ENCODE measurements at regions not wholly inside any gene's neighbourhood (a gene's known extent, or its start where the extent isn't known, plus 50 kb on each side); places are given as distances from the start of the nearest gene placed in this dataset.

DNA sequence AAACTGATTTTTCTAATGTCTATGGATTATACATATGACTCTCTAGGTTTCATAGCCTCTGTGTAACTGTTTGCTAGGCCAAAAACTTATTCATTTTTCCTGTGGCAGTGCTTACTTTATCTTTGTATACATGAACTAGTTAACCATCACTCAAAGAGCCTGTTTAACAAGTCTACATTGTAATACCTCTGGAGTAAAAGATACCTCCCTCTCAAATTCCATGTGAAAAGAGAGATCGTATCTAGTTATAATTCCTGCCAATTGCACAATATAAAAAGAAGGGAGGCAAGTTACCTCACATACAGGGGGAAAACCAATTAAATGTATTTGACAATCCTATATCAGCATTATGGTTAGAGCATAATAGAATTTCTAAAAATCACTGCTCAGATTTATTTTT is 271.9 kb upstream of the ST8SIA4 start:
- H3K27me3 ChIP-seq (ENCODE audit: control insufficient read depth in 2 of 2, insufficient read depth in 2 of 2, low read length in 2 of 2) = no peaks in the 10 kb centered on the region
- no peak overlapping the region for H3K9ac ChIP-seq (replicated peaks; ENCODE audit: extremely low read depth, insufficient read depth, low read length)
- H3K79me2 ChIP-seq (ENCODE audit: control insufficient read depth, insufficient read depth, low read length) = no peaks in the 10 kb centered on the region
- intact Hi-C loops (cut with micrococcal nuclease) (no loop called here), dilution Hi-C loops (cut with MboI; ENCODE audit: extremely low pct_ligation_motif_present, low sequenced_read_pairs) (no loop called here)
- H3K4me1 ChIP-seq (ENCODE audit: control insufficient read depth, extremely low read depth, insufficient read depth, low read length) = no peaks in the 10 kb centered on the region
- no peaks in the 10 kb centered on the region for H3K9me1 ChIP-seq (replicated peaks; ENCODE audit: control insufficient read depth, extremely low read depth, insufficient read depth, low read length)
- BruUV-seq (replicated peaks) = no TSS peak
- CTCF ChIA-PET = no interaction called here
- no peaks in the 10 kb centered on the region for H3K9me3 ChIP-seq (replicated peaks; ENCODE audit: control insufficient read depth, insufficient read depth, low read length)
- H3K27ac ChIP-seq (ENCODE audit: insufficient read depth, low read depth, low read length) = no peak overlapping the region
- DNase-seq (ENCODE audit: low read depth, low spot score) (no peak), FAIRE-seq (no peak)
- TF ChIP-seq GATA2 (IDR thresholded peaks at IDR 0.05; ENCODE audit: insufficient read depth, insufficient read length, low read depth, low read length) (no peak), POLR2AphosphoS5 (IDR thresholded peaks at IDR 0.05; ENCODE audit: insufficient read depth, low read depth, low read length) (no peak), JUN (IDR thresholded peaks at IDR 0.05; ENCODE audit: borderline replicate concordance, insufficient read depth, insufficient read length, low read depth) (no peak)
- TF ChIP-seq, protein P1, sequence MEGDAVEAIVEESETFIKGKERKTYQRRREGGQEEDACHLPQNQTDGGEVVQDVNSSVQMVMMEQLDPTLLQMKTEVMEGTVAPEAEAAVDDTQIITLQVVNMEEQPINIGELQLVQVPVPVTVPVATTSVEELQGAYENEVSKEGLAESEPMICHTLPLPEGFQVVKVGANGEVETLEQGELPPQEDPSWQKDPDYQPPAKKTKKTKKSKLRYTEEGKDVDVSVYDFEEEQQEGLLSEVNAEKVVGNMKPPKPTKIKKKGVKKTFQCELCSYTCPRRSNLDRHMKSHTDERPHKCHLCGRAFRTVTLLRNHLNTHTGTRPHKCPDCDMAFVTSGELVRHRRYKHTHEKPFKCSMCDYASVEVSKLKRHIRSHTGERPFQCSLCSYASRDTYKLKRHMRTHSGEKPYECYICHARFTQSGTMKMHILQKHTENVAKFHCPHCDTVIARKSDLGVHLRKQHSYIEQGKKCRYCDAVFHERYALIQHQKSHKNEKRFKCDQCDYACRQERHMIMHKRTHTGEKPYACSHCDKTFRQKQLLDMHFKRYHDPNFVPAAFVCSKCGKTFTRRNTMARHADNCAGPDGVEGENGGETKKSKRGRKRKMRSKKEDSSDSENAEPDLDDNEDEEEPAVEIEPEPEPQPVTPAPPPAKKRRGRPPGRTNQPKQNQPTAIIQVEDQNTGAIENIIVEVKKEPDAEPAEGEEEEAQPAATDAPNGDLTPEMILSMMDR (IDR thresholded peaks at IDR 0.05; ENCODE audit: extremely low read depth in 1 of 2, insufficient read depth in 1 of 2, low read depth in 1 of 2, low read length in 2 of 2) = no peak
- H3K36me3 ChIP-seq (ENCODE audit: control insufficient read depth in 2 of 2, extremely low read depth in 1 of 2, insufficient read depth in 2 of 2, low read length in 2 of 2) = no peaks in the 10 kb centered on the region
- H4K20me1 ChIP-seq (replicated peaks; ENCODE audit: control insufficient read depth, extremely low read depth, insufficient read depth, low read length) = no peaks in the 10 kb centered on the region
- no peak overlapping the region for H3K4me3 ChIP-seq (replicated peaks in 1 of 3; ENCODE audit: insufficient read depth in 1 of 3, low read depth in 1 of 3, low read length in 3 of 3)
- H3K4me2 ChIP-seq (ENCODE audit: insufficient read depth, low read length) = no peak overlapping the region
- no peak overlapping the region for H2AFZ ChIP-seq (ENCODE audit: low read depth, low read length)
- POLR2A ChIA-PET = no interaction called here

- H3K79me2 ChIP-seq (ENCODE audit: control insufficient read depth, insufficient read depth, low read length) = no peaks in the 10 kb centered on the region
- H3K9me1 ChIP-seq (replicated peaks; ENCODE audit: control insufficient read depth, extremely low read depth, insufficient read depth, low read length) = no peaks in the 10 kb centered on the region
- H3K4me2 ChIP-seq (ENCODE audit: insufficient read depth, low read length) = no peak overlapping the region
- H4K20me1 ChIP-seq (replicated peaks; ENCODE audit: control insufficient read depth, extremely low read depth, insufficient read depth, low read length) = no peaks in the 10 kb centered on the region
- BruUV-seq (replicated peaks) = no TSS peak
- H3K4me1 ChIP-seq (ENCODE audit: control insufficient read depth, extremely low read depth, insufficient read depth, low read length) = no peaks in the 10 kb centered on the region
- no peak overlapping the region for H2AFZ ChIP-seq (ENCODE audit: low read depth, low read length)
- FAIRE-seq (no peak), DNase-seq (ENCODE audit: low read depth, low spot score) (no peak)
- TF ChIP-seq POLR2A (IDR thresholded peaks at IDR 0.05; ENCODE audit: low read depth, low read length) (no peak), EZH2 (IDR thresholded peaks at IDR 0.05; ENCODE audit: borderline replicate concordance, low read depth, low read length, severe bottlenecking) (no peak)
- H3K4me3 ChIP-seq (replicated peaks in 1 of 3; ENCODE audit: insufficient read depth in 1 of 3, low read depth in 1 of 3, low read length in 3 of 3) = no peak overlapping the region
- H3K9ac ChIP-seq (replicated peaks; ENCODE audit: extremely low read depth, insufficient read depth, low read length) = no peak overlapping the region
- ChIA-PET CTCF (no interaction called here), POLR2A (no interaction called here)
- no peaks in the 10 kb centered on the region for H3K9me3 ChIP-seq (replicated peaks; ENCODE audit: control insufficient read depth, insufficient read depth, low read length)
- H3K27ac ChIP-seq (ENCODE audit: insufficient read depth, low read depth, low read length) = no peak overlapping the region
- H3K36me3 ChIP-seq (ENCODE audit: control insufficient read depth in 2 of 2, extremely low read depth in 1 of 2, insufficient read depth in 2 of 2, low read length in 2 of 2) = no peaks in the 10 kb centered on the region
- dilution Hi-C loops (cut with MboI; ENCODE audit: extremely low pct_ligation_motif_present, low sequenced_read_pairs) (no loop called here), intact Hi-C loops (cut with micrococcal nuclease) (no loop called here)
- no peaks in the 10 kb centered on the region for H3K27me3 ChIP-seq (ENCODE audit: control insufficient read depth in 2 of 2, insufficient read depth in 2 of 2, low read length in 2 of 2)
Observed at GRCh38 chr5:101163088-101163487, 260.0 kb upstream of the ST8SIA4 start.
